ENCODE measurements at regions not wholly inside any gene's neighbourhood (a gene's known extent, or its start where the extent isn't known, plus 50 kb on each side); places are given as distances from the start of the nearest gene placed in this dataset.

DNA sequence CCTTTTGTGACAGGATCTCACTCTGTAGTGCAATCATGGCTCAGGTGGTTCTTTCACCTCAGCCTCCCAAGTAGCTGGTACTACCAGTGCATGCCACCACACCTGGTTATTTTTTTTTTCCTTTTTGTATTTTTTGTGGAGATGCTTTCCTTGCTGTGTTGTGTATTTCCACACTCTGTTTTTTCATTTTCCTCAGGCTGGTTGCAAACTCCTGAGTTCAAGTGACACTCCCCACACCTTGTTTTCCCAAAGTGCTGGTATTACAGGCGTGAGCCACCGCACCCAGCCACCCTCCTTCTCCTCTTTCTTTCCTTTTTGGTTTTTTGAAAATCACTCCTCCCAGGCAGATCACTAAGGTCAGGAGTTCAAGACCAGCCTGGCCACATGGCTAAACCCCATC lies 65.0 kb downstream of the MYCN start:
- TF ChIP-seq, protein P1, sequence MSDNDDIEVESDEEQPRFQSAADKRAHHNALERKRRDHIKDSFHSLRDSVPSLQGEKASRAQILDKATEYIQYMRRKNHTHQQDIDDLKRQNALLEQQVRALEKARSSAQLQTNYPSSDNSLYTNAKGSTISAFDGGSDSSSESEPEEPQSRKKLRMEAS (IDR thresholded peaks at IDR 0.05; ENCODE audit: low read depth, low read length): no peak
- no peak for TF ChIP-seq POLR2A (IDR thresholded peaks at IDR 0.05; ENCODE audit: extremely low read depth, insufficient read length)
- TF ChIP-seq MYC (IDR thresholded peaks at IDR 0.05; ENCODE audit: low read depth, low read length): no peak
- TF ChIP-seq, protein P2, sequence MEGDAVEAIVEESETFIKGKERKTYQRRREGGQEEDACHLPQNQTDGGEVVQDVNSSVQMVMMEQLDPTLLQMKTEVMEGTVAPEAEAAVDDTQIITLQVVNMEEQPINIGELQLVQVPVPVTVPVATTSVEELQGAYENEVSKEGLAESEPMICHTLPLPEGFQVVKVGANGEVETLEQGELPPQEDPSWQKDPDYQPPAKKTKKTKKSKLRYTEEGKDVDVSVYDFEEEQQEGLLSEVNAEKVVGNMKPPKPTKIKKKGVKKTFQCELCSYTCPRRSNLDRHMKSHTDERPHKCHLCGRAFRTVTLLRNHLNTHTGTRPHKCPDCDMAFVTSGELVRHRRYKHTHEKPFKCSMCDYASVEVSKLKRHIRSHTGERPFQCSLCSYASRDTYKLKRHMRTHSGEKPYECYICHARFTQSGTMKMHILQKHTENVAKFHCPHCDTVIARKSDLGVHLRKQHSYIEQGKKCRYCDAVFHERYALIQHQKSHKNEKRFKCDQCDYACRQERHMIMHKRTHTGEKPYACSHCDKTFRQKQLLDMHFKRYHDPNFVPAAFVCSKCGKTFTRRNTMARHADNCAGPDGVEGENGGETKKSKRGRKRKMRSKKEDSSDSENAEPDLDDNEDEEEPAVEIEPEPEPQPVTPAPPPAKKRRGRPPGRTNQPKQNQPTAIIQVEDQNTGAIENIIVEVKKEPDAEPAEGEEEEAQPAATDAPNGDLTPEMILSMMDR (IDR thresholded peaks at IDR 0.05; ENCODE audit: low read depth, low read length): no peak
- H3K4me3 ChIP-seq (ENCODE audit: low read depth, low read length): no peak overlapping the region
- no peak for DNase-seq (ENCODE audit: low read depth)

DNA sequence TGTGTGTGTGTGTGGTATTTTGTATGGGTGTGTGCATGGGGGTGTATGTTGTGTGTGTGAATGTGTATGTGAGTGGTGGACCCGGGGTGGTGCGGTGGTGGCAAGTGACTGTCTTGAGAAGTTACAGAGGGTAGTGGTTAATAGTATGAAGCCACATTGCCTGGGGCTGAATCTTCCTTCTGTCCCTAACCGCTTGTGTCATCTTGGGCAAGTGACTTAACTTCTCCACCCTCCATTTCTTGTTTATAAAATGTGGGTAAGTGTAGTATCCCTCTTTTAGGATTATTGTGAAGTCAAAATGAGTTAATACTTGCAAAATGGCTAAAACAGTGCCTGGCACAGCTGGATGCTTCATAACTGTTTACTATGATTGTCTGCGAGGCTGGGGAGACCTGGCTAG lies 63.5 kb downstream of the MYCN start:
- DNase-seq (ENCODE audit: low read depth): no peak
- H3K4me3 ChIP-seq (ENCODE audit: low read depth, low read length): no peak overlapping the region
- TF ChIP-seq, protein P1 (IDR thresholded peaks at IDR 0.05; ENCODE audit: low read depth, low read length): no peak
- TF ChIP-seq MYC (IDR thresholded peaks at IDR 0.05; ENCODE audit: low read depth, low read length): no peak
- TF ChIP-seq, protein P2 (IDR thresholded peaks at IDR 0.05; ENCODE audit: low read depth, low read length): no peak
- no peak for TF ChIP-seq POLR2A (IDR thresholded peaks at IDR 0.05; ENCODE audit: extremely low read depth, insufficient read length)

DNA sequence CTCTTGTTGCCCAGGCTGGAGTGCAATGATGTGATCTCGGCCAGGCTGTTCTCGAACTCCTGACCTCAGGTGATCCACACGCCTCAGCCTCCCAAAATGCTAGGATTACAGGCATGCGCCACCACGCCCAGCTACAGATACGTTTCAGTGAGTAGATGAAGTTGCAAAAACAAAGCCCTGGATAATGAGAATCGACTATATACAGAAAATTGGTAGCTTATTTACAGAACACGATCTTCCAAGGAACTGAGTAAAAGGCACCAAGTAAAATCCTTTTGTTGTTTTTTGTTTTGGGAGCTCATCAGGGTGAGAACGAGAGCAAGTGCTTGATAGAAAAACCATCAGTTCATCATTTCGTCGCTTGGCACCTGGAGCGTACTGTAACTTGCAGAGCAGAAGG lies 62.8 kb downstream of the MYCN start:
- H3K4me3 ChIP-seq (ENCODE audit: low read depth, low read length): no peak overlapping the region
- TF ChIP-seq POLR2A (IDR thresholded peaks at IDR 0.05; ENCODE audit: extremely low read depth, insufficient read length): no peak
- TF ChIP-seq, protein P2 (IDR thresholded peaks at IDR 0.05; ENCODE audit: low read depth, low read length): no peak
- TF ChIP-seq MYC (IDR thresholded peaks at IDR 0.05; ENCODE audit: low read depth, low read length): no peak
- TF ChIP-seq, protein P1 (IDR thresholded peaks at IDR 0.05; ENCODE audit: low read depth, low read length): no peak
- no peak for DNase-seq (ENCODE audit: low read depth)

DNA sequence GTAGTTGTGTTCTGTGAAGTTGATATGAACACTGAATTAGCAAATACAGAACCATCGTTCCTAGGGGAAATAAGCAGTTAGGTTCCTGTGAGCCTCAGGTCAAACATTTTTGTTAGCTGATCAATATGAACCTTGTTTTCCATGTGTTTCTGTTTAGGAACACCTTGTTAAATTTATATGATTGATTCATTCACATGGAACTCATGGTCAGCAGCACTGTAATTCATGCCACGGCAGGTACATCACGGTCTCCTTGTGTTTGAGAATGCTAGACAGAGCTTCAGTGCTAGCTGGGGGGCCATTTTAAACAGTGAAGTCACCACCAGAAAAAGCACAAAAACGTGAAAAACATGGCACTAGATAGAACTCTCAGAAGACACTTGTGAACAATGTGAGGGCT lies 62.2 kb downstream of the MYCN start:
- no peak overlapping the region for H3K4me3 ChIP-seq (ENCODE audit: low read depth, low read length)
- no peak for DNase-seq (ENCODE audit: low read depth)
- no peak for TF ChIP-seq MYC (IDR thresholded peaks at IDR 0.05; ENCODE audit: low read depth, low read length)

DNA sequence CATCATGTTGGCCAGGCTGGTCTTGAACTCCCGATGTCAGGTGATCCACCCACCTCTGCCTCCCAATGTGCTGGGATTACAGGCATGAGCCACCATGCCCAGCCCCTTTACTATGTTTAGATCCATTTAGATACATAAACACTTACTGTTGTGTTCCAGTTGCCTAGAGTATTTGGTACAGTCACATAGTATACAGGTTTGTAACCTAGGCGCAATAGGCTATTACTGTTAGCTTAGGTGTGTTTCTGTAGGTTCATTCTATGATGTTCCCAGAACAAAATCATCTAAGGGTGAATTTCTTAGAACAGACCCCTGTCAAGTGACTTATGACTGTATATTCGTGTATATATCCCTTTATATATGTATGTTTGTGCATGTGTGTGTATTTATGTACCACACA lies 61.8 kb downstream of the MYCN start:
- no peak overlapping the region for H3K4me3 ChIP-seq (ENCODE audit: low read depth, low read length)
- no peak for TF ChIP-seq POLR2A (IDR thresholded peaks at IDR 0.05; ENCODE audit: extremely low read depth, insufficient read length)
- no peak for DNase-seq (ENCODE audit: low read depth)

DNA sequence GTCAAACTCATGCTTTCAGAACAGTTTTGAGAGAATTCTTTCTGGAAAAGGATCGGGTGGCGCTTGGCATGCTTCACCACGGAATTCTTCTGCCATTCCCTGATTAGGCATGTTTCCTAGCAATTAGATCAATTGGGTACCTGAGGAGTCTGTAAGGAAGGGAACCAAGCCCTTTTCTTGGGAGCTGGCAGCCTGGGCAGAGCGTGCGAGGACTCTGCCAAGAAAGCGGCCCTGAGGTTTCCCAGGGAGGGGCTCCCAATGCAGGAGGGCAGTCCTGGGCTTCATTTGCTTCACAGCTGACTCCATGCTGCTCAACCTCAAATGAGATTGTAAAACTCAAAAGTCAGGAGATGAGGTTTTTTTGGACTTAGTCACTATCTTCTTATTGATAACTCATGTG lies 60.3 kb downstream of the MYCN start:
- no peak for DNase-seq (ENCODE audit: low read depth)
- TF ChIP-seq, protein P2 (IDR thresholded peaks at IDR 0.05; ENCODE audit: low read depth, low read length): no peak
- TF ChIP-seq POLR2A (IDR thresholded peaks at IDR 0.05; ENCODE audit: extremely low read depth, insufficient read length): no peak
- TF ChIP-seq, protein P1 (IDR thresholded peaks at IDR 0.05; ENCODE audit: low read depth, low read length): no peak
- no peak for TF ChIP-seq MYC (IDR thresholded peaks at IDR 0.05; ENCODE audit: low read depth, low read length)
- no peak overlapping the region for H3K4me3 ChIP-seq (ENCODE audit: low read depth, low read length)

DNA sequence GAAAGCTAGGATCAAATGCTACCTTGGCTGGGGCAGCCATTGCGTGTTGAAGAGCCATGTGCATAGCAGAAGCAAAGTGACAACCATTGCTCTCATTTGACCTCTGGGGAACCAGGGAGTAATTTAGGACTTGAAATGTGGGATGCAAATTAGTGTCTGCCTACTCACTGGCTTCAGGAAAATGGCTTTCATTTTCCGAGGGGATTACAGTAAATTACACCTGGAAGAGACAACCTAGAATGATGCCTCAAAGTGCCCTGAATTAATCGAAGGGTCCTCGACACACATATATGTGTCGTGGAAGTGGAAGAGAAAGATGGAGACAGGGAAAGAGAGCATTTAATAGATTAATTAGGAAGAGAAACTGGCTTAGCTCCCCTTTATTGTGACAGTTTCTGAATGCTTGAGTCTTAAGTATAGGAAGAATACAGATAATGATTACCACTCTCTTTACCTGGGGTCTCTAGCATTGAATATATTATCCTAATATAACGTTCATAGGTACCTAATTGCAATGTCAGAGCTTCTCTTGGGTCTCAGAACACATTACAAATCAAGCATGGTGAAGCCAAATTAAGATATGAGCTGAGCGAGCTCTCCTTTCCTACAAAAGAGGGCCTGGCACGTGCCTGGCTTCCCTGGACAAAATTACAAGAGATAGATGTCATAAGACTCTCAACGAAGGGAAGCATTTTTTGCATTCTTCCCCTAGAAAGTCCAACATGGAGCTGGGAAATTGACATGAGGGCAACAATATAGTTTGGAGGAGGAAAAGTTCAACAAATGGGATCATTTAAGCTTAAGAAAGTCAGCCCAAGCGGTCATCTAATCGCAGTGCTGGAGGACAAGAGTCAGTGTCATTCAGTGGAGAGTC lies 59.5 kb downstream of the MYCN start:
- no peak for TF ChIP-seq POLR2A (IDR thresholded peaks at IDR 0.05; ENCODE audit: extremely low read depth, insufficient read length)
- TF ChIP-seq, protein P2 (IDR thresholded peaks at IDR 0.05; ENCODE audit: low read depth, low read length): no peak
- no peak for TF ChIP-seq MYC (IDR thresholded peaks at IDR 0.05; ENCODE audit: low read depth, low read length)
- TF ChIP-seq, protein P1 (IDR thresholded peaks at IDR 0.05; ENCODE audit: low read depth, low read length): no peak
- DNase-seq (ENCODE audit: low read depth): no peak
- H3K4me3 ChIP-seq (ENCODE audit: low read depth, low read length): no peak overlapping the region

All from NB4 (cell line).